ENCODE measurements at regions not wholly inside any gene's neighbourhood (a gene's known extent, or its start where the extent isn't known, plus 50 kb on each side); places are given as distances from the start of the nearest gene placed in this dataset.
A peak's percentile ranks its signal among the peaks of the same experiment; 100 is the strongest.

GRCh38 chr16:22683730-22684573, 130.0 kb upstream of the HS3ST2 start:
- no peak for TF ChIP-seq CTCF (IDR thresholded peaks at IDR 0.05; ENCODE audit: low read depth, low read length)
- DNase-seq (ENCODE audit: low read depth in 2 of 2), result no peak

GRCh38 chr16:22684574-22685458, 129.1 kb upstream of the HS3ST2 start:
- peak; percentile 11 to 55 for DNase-seq (ENCODE audit: low read depth in 2 of 2)
- no peak overlapping the region for H3K4me3 ChIP-seq (replicated peaks in 1 of 2; ENCODE audit: low read depth in 2 of 2, low read length in 2 of 2)
- no peak for TF ChIP-seq CTCF (IDR thresholded peaks at IDR 0.05; ENCODE audit: low read depth, low read length)

More at GRCh38 chr16:22683730-22684573, 130.0 kb upstream of the HS3ST2 start:
- H3K4me3 ChIP-seq (replicated peaks in 1 of 2; ENCODE audit: low read depth in 2 of 2, low read length in 2 of 2), result no peak overlapping the region

GRCh38 chr16:22685459-22685830, 128.5 kb upstream of the HS3ST2 start:
- TF ChIP-seq CTCF (IDR thresholded peaks at IDR 0.05; ENCODE audit: low read depth, low read length), result no peak
- peak in 1 of 2 donors; percentile 76 for DNase-seq (ENCODE audit: low read depth in 2 of 2)
- no peak overlapping the region for H3K4me3 ChIP-seq (replicated peaks in 1 of 2; ENCODE audit: low read depth in 2 of 2, low read length in 2 of 2)

GRCh38 chr16:22687031-22687530, 126.9 kb upstream of the HS3ST2 start:
- DNase-seq (ENCODE audit: low read depth in 2 of 2), result no peak
- no peak for TF ChIP-seq CTCF (IDR thresholded peaks at IDR 0.05; ENCODE audit: low read depth, low read length)
- no peak overlapping the region for H3K4me3 ChIP-seq (replicated peaks in 1 of 2; ENCODE audit: low read depth in 2 of 2, low read length in 2 of 2)

- DNase-seq (ENCODE audit: low read depth in 2 of 2), result no peak
- TF ChIP-seq CTCF (IDR thresholded peaks at IDR 0.05; ENCODE audit: low read depth, low read length), result no peak
- no peak overlapping the region for H3K4me3 ChIP-seq (replicated peaks in 1 of 2; ENCODE audit: low read depth in 2 of 2, low read length in 2 of 2)
These were observed 125.5 kb upstream of the HS3ST2 start for GRCh38 chr16:22688463-22688862.

GRCh38 chr16:22688930-22689329, 125.0 kb upstream of the HS3ST2 start:
- H3K4me3 ChIP-seq (replicated peaks in 1 of 2; ENCODE audit: low read depth in 2 of 2, low read length in 2 of 2), result no peak overlapping the region
- no peak for DNase-seq (ENCODE audit: low read depth in 2 of 2)
- no peak for TF ChIP-seq CTCF (IDR thresholded peaks at IDR 0.05; ENCODE audit: low read depth, low read length)
